Lung microvascular endothelial cell (primary cell): ENCODE measurements at regions not wholly inside any gene's neighbourhood (a gene's known extent, or its start where the extent isn't known, plus 50 kb on each side); places are given as distances from the start of the nearest gene placed in this dataset.

ENCODE experiments used
- DNase-seq, 2 donors: peaks; one replicate each; pipeline versions ENCODE4 v3.0.0 to v3.0.0-alpha.2; 2010; ENCODE audit warnings: low read depth in 2 of 2

- DNase-seq: no peak
Observed at GRCh38 chr15:95842576-95842975, 487.9 kb upstream of the NR2F2 start.

GRCh38 chr15:95843241-95843910 lies 487.1 kb upstream of the NR2F2 start:
- DNase-seq: no peak

- no peak for DNase-seq
Observed at GRCh38 chr15:95845862-95846515, 484.5 kb upstream of the NR2F2 start.

GRCh38 chr15:95848126-95848525 lies 482.4 kb upstream of the NR2F2 start:
- DNase-seq: no peak

- DNase-seq: peak in 1 of 2 donors; percentile 7
Observed at GRCh38 chr15:95850837-95851236, 479.7 kb upstream of the NR2F2 start.

- no peak for DNase-seq
Observed at GRCh38 chr15:95853350-95853749, 477.1 kb upstream of the NR2F2 start.

- DNase-seq: peak in 1 of 2 donors; percentile 60
Observed at GRCh38 chr15:95857124-95857757, 473.3 kb upstream of the NR2F2 start.

GRCh38 chr15:95857758-95858157 lies 472.7 kb upstream of the NR2F2 start:
- DNase-seq: no peak

- DNase-seq: no peak
Observed at GRCh38 chr15:95860406-95860805, 470.1 kb upstream of the NR2F2 start.

GRCh38 chr15:95864467-95864886 lies 466.0 kb upstream of the NR2F2 start:
- DNase-seq: no peak

GRCh38 chr15:95865330-95865739 lies 465.2 kb upstream of the NR2F2 start:
- no peak for DNase-seq

- no peak for DNase-seq
Observed at GRCh38 chr15:95866711-95867440, 463.6 kb upstream of the NR2F2 start.

GRCh38 chr15:95868450-95868849 lies 462.1 kb upstream of the NR2F2 start:
- DNase-seq: no peak

GRCh38 chr15:95868970-95869369 lies 461.5 kb upstream of the NR2F2 start:
- no peak for DNase-seq

- no peak for DNase-seq
Observed at GRCh38 chr15:95869920-95870319, 460.6 kb upstream of the NR2F2 start.

GRCh38 chr15:95872366-95872771 lies 458.1 kb upstream of the NR2F2 start:
- no peak for DNase-seq

- DNase-seq: no peak
Observed at GRCh38 chr15:95874637-95875036, 455.9 kb upstream of the NR2F2 start.

GRCh38 chr15:95875121-95875643 lies 455.3 kb upstream of the NR2F2 start:
- DNase-seq: peak; percentile 69 to 97

GRCh38 chr15:95880031-95880570 lies 450.4 kb upstream of the NR2F2 start:
- peak in 1 of 2 donors; percentile 27 for DNase-seq

GRCh38 chr15:95880630-95881029 lies 449.9 kb upstream of the NR2F2 start:
- DNase-seq: no peak

GRCh38 chr15:95883064-95883463 lies 447.4 kb upstream of the NR2F2 start:
- no peak for DNase-seq

GRCh38 chr15:95884276-95884675 lies 446.2 kb upstream of the NR2F2 start:
- DNase-seq: no peak
